Neural crest cell (in vitro differentiated cells): ENCODE measurements at regions not wholly inside any gene's neighbourhood (a gene's known extent, or its start where the extent isn't known, plus 50 kb on each side); places are given as distances from the start of the nearest gene placed in this dataset.

Experiments used
- DNase-seq: peaks from one replicate; pipeline ENCODE4 v3.0.0; 2021; ENCODE audit warnings: low read depth, mixed read lengths, low spot score
- H3K27ac Mint-ChIP-seq: one replicate; pipeline ENCODE4 v1.8.0; 2021; ENCODE audit warnings: mild to moderate bottlenecking, mixed read lengths; ENCODE audit not compliant: unreplicated experiment
- H3K27me3 Mint-ChIP-seq: 2 replicates; pipeline ENCODE4 v1.8.0; 2021; ENCODE audit warnings: low read depth, mild to moderate bottlenecking, mixed read lengths
- H3K36me3 Mint-ChIP-seq: 2 replicates; pipeline ENCODE4 v1.8.0; 2021; ENCODE audit warnings: low read depth, mild to moderate bottlenecking, mixed read lengths
- H3K4me1 Mint-ChIP-seq: 2 replicates; pipeline ENCODE4 v1.8.0; 2021; ENCODE audit warnings: mixed read lengths
- H3K4me3 Mint-ChIP-seq: one replicate; pipeline ENCODE4 v1.8.0; 2021; ENCODE audit warnings: mild to moderate bottlenecking, mixed read lengths
- H3K9me3 Mint-ChIP-seq: 2 replicates; pipeline ENCODE4 v1.8.0; 2021; ENCODE audit warnings: mixed read lengths
- TF ChIP-seq, protein P1 (sequence below): fragments of 200-600 bp; sonication (generic); conservative IDR thresholded peaks from 2 replicates; pipeline ENCODE4 v1.5.0; 2021; ENCODE audit warnings: antibody characterized with exemption, mild to moderate bottlenecking

DNA sequence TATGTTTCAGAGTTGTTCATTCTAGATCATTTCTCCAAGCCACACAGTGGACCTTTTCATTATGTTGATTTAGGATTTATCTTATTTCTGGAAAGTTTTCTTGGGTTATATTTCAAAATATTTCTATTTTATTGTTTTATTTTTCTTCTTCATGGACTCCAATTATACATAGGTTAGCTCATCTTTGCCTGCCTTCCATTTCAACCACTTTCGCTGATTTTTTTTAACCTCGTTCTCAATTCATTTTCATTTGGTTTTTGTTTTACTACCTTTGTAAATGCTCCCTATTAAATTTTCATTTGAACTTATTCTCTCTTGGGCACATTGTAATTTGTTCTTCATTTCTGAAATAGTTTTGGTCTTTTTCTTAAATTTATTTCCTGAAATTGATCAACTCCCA lies 169.0 kb upstream of the PITX1 start:
- DNase-seq, result no peak
- TF ChIP-seq, protein P1, sequence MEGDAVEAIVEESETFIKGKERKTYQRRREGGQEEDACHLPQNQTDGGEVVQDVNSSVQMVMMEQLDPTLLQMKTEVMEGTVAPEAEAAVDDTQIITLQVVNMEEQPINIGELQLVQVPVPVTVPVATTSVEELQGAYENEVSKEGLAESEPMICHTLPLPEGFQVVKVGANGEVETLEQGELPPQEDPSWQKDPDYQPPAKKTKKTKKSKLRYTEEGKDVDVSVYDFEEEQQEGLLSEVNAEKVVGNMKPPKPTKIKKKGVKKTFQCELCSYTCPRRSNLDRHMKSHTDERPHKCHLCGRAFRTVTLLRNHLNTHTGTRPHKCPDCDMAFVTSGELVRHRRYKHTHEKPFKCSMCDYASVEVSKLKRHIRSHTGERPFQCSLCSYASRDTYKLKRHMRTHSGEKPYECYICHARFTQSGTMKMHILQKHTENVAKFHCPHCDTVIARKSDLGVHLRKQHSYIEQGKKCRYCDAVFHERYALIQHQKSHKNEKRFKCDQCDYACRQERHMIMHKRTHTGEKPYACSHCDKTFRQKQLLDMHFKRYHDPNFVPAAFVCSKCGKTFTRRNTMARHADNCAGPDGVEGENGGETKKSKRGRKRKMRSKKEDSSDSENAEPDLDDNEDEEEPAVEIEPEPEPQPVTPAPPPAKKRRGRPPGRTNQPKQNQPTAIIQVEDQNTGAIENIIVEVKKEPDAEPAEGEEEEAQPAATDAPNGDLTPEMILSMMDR, result no peak
- Mint-ChIP-seq H3K36me3 (peaks cover 4% of the 10 kb centered on the region), H3K4me1 (no peaks in the 10 kb centered on the region), H3K4me3 (no peak overlapping the region), H3K27ac (no peak overlapping the region), H3K9me3 (peaks cover 9% of the 10 kb centered on the region), H3K27me3 (peaks cover 44% of the 10 kb centered on the region)

DNA sequence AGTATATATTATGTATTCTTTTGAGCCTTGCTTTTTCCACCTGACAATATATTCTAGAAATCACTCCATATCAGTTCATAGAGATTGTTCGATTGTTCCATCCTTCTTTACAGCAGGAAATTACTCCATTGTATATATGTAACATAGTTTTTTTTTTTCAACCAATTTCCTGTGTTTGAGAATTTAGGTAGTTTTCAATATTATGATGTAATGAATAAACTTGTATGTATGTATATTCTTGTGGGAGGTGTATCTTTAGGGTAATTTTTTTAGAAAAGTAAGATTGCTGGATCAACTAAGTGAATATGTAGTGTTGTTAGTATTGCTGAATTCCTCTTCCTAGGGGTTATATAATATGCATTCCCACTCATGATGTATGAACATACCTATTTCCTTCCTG lies 165.9 kb upstream of the PITX1 start:
- TF ChIP-seq, protein P1, result no peak
- no peak overlapping the region for H3K27ac Mint-ChIP-seq
- H3K9me3 Mint-ChIP-seq, result peaks cover 17% of the 10 kb centered on the region
- H3K4me1 Mint-ChIP-seq, result no peaks in the 10 kb centered on the region
- peaks cover 72% of the 10 kb centered on the region for H3K27me3 Mint-ChIP-seq
- H3K36me3 Mint-ChIP-seq, result peaks cover 4% of the 10 kb centered on the region
- no peak overlapping the region for H3K4me3 Mint-ChIP-seq
- DNase-seq, result no peak

DNA sequence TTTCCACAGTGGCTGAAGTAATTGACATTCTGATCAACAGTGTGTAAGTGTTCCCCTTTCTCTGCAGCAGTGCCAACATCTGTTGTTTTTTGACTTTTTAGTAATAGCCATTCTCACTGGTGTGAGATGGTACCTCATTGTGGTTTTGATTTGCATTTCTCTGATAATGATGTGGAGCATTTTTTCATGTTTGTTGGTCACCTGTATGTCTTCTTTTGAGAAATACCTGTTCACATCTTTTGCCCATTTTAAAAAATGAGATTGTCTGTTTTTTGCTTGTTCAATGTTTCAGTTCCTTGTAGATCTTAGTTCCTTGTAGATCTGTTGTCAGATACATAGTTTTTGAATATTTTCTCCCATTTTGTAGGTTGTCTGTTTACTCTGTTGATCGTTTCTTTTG lies 162.5 kb upstream of the PITX1 start:
- Mint-ChIP-seq H3K27me3 (peaks cover 92% of the 10 kb centered on the region), H3K9me3 (peaks cover 8% of the 10 kb centered on the region), H3K27ac (no peak overlapping the region), H3K4me1 (no peaks in the 10 kb centered on the region), H3K36me3 (no peaks in the 10 kb centered on the region), H3K4me3 (no peak overlapping the region)
- DNase-seq, result no peak
- TF ChIP-seq, protein P1, result no peak

DNA sequence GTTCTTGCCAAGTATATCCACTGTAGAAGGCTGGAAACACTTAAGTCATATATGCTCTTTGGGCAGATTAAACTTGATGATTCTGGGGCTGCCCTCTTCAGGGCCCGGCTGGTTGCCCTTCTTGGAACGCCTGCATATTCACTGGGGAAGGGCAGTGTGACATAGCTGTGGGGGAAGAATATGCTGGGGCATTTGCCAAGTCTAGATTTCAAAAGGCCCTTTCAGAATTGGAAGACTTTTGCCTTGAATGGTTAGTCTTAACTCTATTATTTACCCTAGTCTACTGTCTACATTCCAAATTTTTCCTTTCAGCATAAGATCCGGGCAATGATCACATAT lies 161.2 kb upstream of the PITX1 start:
- DNase-seq, result no peak
- Mint-ChIP-seq H3K27ac (no peak overlapping the region), H3K27me3 (peaks cover 96% of the 10 kb centered on the region), H3K36me3 (no peaks in the 10 kb centered on the region), H3K4me1 (peaks cover 6% of the 10 kb centered on the region), H3K4me3 (no peak overlapping the region), H3K9me3 (peaks cover 8% of the 10 kb centered on the region)
- TF ChIP-seq, protein P1, result no peak

DNA sequence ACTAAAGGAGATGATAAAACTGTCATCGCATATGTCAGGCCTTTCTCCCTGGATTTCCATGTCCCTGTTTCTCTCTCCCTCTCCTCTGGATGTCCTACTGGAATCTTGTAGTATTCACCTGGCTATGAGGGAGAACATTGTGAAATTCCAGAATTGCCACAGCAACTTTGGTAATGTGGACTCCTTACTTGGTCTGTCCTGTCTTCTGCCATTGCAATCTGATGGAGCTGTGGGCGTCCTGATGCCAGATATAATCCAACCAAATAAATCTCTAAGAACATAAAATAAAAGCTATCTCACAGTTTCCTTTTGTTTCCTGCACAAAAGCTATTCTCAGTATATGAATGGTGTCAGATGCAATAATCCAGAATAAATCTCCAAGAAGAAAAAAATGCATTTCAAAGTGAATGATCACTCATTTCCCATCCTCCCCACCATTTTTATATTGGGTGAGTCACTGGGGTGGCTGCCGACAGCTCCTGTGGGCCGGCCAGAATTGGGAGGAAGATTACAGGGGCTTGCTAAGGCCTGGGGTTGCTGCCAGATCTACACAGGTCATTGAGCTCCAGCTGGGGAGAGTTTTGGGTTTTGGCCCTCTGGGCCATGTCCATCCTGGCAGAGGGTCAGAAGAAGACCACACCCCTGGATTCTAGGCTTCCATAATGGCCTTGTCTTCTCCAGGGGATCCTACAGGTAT lies 160.7 kb upstream of the PITX1 start:
- Mint-ChIP-seq H3K4me3 (no peak overlapping the region), H3K36me3 (no peaks in the 10 kb centered on the region), H3K4me1 (peaks cover 6% of the 10 kb centered on the region), H3K27me3 (peaks cover 96% of the 10 kb centered on the region), H3K9me3 (peaks cover 8% of the 10 kb centered on the region), H3K27ac (no peak overlapping the region)
- TF ChIP-seq, protein P1, result no peak
- no peak for DNase-seq
